IPS DF 19.7 (cell line): ENCODE measurements at regions not wholly inside any gene's neighbourhood (a gene's known extent, or its start where the extent isn't known, plus 50 kb on each side); places are given as distances from the start of the nearest gene placed in this dataset.

Source experiments
- DNase-seq: peaks from one replicate; pipeline ENCODE4 v3.0.0-alpha.2; 2013; ENCODE audit warnings: low read depth, low spot score

GRCh38 chr1:8115031-8115768, 89.1 kb upstream of the ERRFI1 start:
- no peak for DNase-seq

- no peak for DNase-seq
These were observed 87.4 kb upstream of the ERRFI1 start for GRCh38 chr1:8113262-8114220.

GRCh38 chr1:8112611-8113261, 86.6 kb upstream of the ERRFI1 start:
- DNase-seq = no peak

DNA sequence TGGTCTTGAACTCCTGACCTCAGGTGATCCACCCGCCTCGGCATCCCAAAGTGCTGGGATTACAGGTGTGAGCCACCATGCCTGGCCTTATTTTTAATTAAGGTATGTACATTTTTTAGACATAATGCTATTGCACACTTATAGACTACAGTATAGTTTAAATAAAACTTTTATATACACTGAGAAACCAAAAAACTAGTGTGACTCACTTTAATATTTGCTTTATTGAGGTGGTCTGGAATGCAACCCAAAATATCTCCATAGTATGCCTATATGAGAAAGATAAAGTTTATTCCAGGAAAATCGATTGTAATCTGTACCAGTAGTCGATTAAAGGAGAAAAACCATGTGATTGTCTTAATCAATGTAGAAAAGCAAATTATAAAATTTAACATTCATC, 85.5 kb upstream of the ERRFI1 start:
- no peak for DNase-seq

DNA sequence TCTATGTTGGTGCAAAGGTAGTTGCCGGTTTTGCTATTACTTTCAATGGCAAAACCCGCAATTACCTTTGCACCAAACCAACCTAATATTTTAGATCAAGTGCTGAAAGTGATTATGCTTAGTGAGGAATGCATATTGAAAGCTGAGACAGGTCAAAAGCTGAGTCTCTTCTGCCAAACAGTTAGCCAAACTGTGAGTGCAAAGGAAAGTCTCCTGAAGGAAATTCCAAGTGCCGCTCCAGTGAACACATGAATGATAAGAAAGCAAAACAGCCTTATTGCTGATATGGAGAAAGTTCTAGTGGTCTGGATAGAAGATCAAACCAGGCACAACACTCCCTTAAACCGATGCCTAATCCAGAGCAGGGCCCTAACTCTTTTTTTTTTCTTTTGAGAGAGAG, 83.1 kb upstream of the ERRFI1 start:
- DNase-seq = no peak

DNA sequence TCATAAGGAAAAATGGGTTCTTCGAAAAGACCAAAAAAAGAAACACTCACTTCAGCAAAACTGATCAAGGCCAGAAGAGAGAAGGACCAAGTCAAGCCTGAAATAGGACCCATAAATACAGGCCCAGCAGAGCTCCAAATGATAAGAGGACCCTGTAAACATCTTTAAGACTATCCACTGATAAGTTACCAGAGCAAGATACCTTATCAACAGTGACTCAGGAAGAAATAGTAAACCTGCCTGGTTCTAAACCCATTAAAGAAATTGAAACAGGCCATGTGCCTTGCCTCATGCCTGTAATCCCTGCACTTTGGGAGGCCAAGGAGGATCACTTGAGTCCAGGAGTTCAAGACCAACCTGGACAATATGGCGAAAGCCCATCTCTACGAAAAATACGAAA, 81.8 kb upstream of the ERRFI1 start:
- DNase-seq = no peak

DNA sequence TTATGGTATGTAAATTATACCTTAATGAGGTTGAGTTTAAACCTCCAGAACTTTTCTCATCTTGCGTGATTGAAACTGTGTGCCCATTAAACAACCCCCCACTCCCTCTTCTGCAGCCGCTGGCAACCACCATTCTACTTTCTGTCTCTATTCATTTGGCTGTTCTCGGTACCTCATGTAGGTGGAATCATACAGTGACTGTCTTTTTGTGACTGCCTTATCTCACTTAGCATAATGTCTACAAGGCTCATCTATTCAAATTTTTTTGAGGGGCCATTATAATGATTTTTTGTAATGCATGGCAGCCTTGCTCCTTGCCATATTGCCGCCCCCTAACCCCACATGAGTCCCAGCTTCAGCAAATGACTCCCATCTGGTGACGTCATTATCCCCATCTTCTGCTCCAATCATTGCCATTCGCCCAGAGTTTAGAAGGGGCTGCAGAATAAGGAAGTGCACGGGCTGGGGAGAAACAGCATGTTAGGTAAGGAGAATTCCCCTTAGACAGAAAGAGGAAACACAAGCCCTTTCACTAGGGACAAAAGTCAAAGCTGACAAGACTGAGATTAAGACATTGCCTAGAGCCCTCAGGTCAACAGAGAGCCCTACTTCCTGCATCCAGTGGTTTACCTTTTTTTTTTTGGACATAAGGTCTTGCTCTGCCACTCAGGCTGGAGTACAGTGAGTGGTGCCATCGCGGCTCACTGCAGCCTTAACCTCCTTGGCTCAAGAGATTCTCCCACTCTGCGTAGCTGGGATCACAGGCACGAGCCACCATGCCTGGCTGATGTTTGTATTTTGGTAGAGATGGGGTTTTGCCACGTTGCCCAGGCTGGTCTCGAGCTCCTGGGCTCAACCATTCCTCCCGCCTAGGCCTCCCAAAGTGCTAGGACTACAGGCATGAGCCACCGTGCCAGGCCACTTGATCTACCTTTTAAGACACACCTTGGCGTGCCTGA, 78.4 kb upstream of the ERRFI1 start:
- no peak for DNase-seq

DNA sequence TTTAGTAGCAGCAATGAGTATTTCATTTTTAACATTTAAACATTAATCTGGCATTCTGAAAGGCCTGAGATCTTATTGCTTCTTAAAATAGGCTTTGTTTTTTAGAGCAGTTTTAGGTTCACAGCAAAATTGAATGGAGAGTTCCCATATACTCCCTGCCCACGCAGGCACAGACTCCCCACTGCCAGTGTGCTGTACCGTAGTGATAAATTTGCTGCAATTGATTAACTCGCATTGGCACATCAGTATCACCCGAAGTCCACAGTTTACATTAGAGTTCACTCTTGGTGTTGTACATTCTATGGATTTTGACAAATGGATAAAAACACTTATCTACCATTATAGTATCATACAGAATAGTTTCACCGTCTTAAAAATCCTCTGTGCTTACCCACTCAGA, 71.8 kb upstream of the ERRFI1 start:
- no peak for DNase-seq

GRCh38 chr1:8097077-8097799, 71.1 kb upstream of the ERRFI1 start:
- no peak for DNase-seq

GRCh38 chr1:8096105-8097011, 70.2 kb upstream of the ERRFI1 start:
- no peak for DNase-seq

DNA sequence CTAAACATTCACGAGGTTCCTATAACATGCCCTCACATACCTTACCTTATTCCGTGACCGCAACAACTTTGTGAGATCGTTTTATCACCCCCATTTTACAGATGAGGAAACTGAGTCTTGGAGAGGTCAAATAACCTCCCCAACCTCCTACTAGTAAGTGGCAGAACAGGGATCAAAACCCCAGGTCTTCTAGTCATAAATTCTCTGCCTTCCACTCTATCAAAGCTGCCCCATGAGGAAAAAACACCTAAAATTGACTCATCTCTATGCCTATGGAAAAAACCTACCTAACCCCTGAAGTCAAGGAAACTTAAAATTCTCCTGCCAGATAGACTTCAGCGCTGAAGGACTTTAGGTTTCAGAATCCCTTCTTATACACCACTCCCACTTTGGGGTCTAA, 69.5 kb upstream of the ERRFI1 start:
- DNase-seq = no peak

GRCh38 chr1:8094481-8095241, 68.6 kb upstream of the ERRFI1 start:
- no peak for DNase-seq

GRCh38 chr1:8093221-8093980, 67.3 kb upstream of the ERRFI1 start:
- DNase-seq = no peak

- DNase-seq = no peak
These were observed 66.5 kb upstream of the ERRFI1 start for GRCh38 chr1:8092657-8093056.

DNA sequence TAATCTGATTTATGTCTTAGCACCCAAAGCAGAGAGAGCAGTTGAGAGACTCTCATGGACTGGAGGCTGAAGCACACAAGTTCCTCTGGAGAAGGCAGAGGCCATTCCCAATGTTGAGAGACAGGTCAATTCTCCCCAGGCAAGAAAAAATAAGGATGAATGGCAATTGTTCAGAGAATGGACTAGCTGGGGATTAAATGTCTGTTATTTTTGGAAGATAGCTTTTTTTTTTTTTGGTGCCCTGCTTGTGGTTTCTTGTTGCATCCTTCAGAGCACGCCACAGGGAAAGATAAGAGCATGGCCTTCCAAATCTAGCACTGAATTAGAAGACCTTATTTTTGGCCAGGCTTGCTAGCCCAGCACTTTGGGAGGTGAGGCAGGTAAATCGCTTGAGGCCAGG, 65.6 kb upstream of the ERRFI1 start:
- DNase-seq = no peak

DNA sequence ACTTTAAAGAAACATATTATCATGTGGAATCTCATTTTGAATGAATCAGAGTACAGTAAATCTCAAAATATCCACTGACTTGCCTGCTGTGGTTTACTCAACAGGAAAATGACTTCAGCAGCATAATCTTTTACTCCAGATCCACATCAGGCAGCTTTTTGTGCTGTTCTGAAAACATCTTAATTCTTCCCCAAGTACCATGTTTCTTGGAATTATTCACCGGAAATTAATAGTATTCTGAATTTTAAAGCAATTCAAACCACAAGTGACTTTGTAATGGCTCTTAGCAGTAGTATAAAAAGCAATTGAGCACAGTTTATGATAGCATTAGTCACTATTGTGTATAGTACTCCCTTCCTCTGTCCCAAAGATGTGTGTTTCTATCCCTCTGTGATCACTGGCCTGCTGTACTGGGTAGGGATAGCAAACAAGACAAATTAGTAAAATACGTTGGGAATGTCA, 64.2 kb upstream of the ERRFI1 start:
- no peak for DNase-seq

DNA sequence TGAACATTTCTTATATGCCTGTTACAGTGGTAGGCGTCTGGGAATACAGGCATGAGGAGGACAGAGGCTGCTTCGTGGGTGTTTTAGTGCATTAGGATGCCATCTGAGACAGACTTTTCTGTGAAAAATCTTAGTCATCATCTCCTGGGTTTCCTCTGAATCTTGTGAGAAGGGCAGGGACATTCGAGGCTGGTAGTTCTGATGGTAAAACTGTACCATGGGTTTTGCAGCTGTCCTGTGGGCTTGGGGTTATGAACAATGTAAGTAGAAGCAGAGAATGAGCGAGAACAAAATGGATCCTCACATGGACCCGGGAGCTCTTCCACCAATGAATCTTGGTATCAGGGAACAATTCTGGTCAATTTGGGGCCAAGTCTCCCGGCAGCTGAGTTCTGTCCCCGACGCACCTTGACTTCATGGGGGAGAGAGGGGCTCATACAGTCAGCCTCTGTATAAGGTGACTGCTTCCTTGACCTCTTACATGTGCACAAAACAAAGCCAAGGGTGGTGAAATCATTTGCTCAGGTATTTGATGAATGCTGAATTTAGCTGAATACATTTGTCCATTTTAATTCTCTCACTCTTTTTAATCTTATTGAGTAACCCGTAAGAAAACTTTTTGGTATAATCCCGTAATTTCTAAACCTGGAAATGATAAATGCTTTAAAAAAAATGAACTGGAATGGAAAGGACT, 63.6 kb upstream of the ERRFI1 start:
- DNase-seq = no peak
